HCT116 (cell line): ENCODE measurements at regions not wholly inside any gene's neighbourhood (a gene's known extent, or its start where the extent isn't known, plus 50 kb on each side); places are given as distances from the start of the nearest gene placed in this dataset.
A peak's percentile ranks its signal among the peaks of the same experiment; 100 is the strongest.

Source experiments
- EZH2 ChIP-seq: fragments of 200-600 bp; sonication (generic); IDR thresholded peaks from 2 replicates; pipeline ENCODE4 v1.6.1; 2017; ENCODE audit warnings: antibody characterized with exemption, mixed run types
- EZH2phosphoT487 ChIP-seq: fragments of 200-600 bp; IDR thresholded peaks from 2 replicates; pipeline ENCODE4 v1.6.1; 2018; ENCODE audit warnings: antibody characterized with exemption, borderline replicate concordance
- JUND ChIP-seq: IDR thresholded peaks from 2 replicates; pipeline ENCODE4 v1.6.1; 2012
- POLR2A ChIP-seq: IDR thresholded peaks from 2 replicates; pipeline ENCODE4 v1.7.0; 2011; ENCODE audit warnings: borderline replicate concordance; ENCODE audit not compliant: insufficient read depth, insufficient read length; ENCODE audit errors: extremely low read depth
- POLR2AphosphoS5 ChIP-seq: IDR thresholded peaks from 2 replicates; pipeline ENCODE4 v1.6.1; 2011; ENCODE audit warnings: mild to moderate bottlenecking, low read depth, low read length, moderate library complexity
- RAD21 ChIP-seq: IDR thresholded peaks from 2 replicates; pipeline ENCODE4 v1.6.1; 2012; ENCODE audit warnings: low read depth, mild to moderate bottlenecking
- SP1 ChIP-seq: IDR thresholded peaks from 2 replicates; pipeline ENCODE4 v1.6.1; 2012; ENCODE audit warnings: low read depth
- TCF7L2 ChIP-seq: IDR thresholded peaks from 2 replicates; pipeline ENCODE4 v1.7.0; 2011; ENCODE audit warnings: borderline replicate concordance, inconsistent platforms; ENCODE audit not compliant: insufficient read depth, insufficient read length; ENCODE audit errors: extremely low read depth
- ZFX ChIP-seq: fragments of 450-650 bp; IDR thresholded peaks from 2 replicates; pipeline ENCODE4 v1.6.1; 2017
- TF ChIP-seq, protein P1 (sequence below), 3 experiments: fragments of 200-600 bp in 1 of 3; sonication (generic) in 1 of 3; IDR thresholded peaks in 2 of 3; conservative IDR thresholded peaks in 1 of 3; 2 replicates each; pipeline ENCODE4 v1.5.1; 2012 to 2017; ENCODE audit warnings: low read depth in 2 of 3, low read length in 2 of 3, antibody characterized with exemption in 1 of 3, borderline replicate concordance in 1 of 3, control low read depth in 1 of 3, mild to moderate bottlenecking in 1 of 3, mixed read lengths in 1 of 3, mixed run types in 1 of 3, moderate library complexity in 1 of 3; ENCODE audit not compliant: insufficient read depth in 1 of 3
- TF ChIP-seq, protein P2 (sequence below): IDR thresholded peaks from 2 replicates; pipeline ENCODE4 v1.6.1; 2011; ENCODE audit warnings: mild to moderate bottlenecking, low read length, moderate library complexity; ENCODE audit not compliant: insufficient replicate concordance; ENCODE audit errors: extremely low read depth
- TF ChIP-seq, protein P3 (sequence below): IDR thresholded peaks from 2 replicates; pipeline ENCODE4 v1.6.1; 2012

DNA sequence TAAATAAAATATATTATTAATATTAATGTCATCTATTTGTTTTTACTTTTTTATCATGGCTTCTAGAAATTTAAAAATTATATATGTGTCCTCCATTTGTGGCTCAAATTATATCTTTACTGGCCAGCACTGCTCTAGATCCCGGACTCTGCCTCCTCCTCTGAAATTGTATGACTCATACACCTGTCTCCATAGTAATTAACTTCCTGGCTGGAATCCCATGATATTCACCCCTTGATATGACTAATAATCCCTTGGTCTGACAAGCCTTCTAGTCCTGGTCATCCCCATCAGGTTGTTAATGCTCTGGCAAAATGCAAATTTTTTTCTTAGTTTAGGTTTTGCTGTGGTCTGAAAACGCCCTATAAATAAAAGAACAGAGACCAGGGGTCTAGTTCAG is 116.2 kb downstream of the BMP4 start:
- TF ChIP-seq POLR2A, result no peak
- TF ChIP-seq, protein P1, sequence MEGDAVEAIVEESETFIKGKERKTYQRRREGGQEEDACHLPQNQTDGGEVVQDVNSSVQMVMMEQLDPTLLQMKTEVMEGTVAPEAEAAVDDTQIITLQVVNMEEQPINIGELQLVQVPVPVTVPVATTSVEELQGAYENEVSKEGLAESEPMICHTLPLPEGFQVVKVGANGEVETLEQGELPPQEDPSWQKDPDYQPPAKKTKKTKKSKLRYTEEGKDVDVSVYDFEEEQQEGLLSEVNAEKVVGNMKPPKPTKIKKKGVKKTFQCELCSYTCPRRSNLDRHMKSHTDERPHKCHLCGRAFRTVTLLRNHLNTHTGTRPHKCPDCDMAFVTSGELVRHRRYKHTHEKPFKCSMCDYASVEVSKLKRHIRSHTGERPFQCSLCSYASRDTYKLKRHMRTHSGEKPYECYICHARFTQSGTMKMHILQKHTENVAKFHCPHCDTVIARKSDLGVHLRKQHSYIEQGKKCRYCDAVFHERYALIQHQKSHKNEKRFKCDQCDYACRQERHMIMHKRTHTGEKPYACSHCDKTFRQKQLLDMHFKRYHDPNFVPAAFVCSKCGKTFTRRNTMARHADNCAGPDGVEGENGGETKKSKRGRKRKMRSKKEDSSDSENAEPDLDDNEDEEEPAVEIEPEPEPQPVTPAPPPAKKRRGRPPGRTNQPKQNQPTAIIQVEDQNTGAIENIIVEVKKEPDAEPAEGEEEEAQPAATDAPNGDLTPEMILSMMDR (IDR thresholded peaks at IDR 0.05 in 2 of 3, conservative IDR thresholded peaks at IDR 0.05 in 1 of 3; ENCODE audit: borderline replicate concordance in 1 of 3, insufficient read depth in 1 of 3, low read depth in 2 of 3, low read length in 2 of 3), result no peak
- TF ChIP-seq RAD21, result no peak
- TF ChIP-seq EZH2, result no peak
- TF ChIP-seq TCF7L2, result no peak
- peak; percentile 83 for TF ChIP-seq JUND
- TF ChIP-seq ZFX, result no peak
- TF ChIP-seq EZH2phosphoT487, result no peak
- TF ChIP-seq, protein P2, sequence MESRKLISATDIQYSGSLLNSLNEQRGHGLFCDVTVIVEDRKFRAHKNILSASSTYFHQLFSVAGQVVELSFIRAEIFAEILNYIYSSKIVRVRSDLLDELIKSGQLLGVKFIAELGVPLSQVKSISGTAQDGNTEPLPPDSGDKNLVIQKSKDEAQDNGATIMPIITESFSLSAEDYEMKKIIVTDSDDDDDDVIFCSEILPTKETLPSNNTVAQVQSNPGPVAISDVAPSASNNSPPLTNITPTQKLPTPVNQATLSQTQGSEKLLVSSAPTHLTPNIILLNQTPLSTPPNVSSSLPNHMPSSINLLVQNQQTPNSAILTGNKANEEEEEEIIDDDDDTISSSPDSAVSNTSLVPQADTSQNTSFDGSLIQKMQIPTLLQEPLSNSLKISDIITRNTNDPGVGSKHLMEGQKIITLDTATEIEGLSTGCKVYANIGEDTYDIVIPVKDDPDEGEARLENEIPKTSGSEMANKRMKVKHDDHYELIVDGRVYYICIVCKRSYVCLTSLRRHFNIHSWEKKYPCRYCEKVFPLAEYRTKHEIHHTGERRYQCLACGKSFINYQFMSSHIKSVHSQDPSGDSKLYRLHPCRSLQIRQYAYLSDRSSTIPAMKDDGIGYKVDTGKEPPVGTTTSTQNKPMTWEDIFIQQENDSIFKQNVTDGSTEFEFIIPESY, result no peak
- TF ChIP-seq POLR2AphosphoS5, result no peak
- TF ChIP-seq SP1, result peak; percentile 58
- TF ChIP-seq, protein P3, sequence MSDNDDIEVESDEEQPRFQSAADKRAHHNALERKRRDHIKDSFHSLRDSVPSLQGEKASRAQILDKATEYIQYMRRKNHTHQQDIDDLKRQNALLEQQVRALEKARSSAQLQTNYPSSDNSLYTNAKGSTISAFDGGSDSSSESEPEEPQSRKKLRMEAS, result no peak
